SK-N-SH treated with all-trans-retinoic acid at 6 μM for 48 hours (cell line): ENCODE measurements at regions not wholly inside any gene's neighbourhood (a gene's known extent, or its start where the extent isn't known, plus 50 kb on each side); places are given as distances from the start of the nearest gene placed in this dataset.

ENCODE experiments used
- ARNTL ChIP-seq: fragments of 450-650 bp; formaldehyde crosslinking; IDR thresholded peaks from 2 replicates; pipeline ENCODE4 v1.5.0; 2020; ENCODE audit warnings: low read depth, mild to moderate bottlenecking, moderate library complexity, borderline replicate concordance
- CREB5 ChIP-seq: fragments of 250-450 bp; sonication (Bioruptor Pico); IDR thresholded peaks from 2 replicates; pipeline ENCODE4 v1.5.1; 2020; ENCODE audit warnings: low read depth, mild to moderate bottlenecking, moderate library complexity
- CSDC2 ChIP-seq: fragments of 250-450 bp; sonication (Bioruptor Pico); IDR thresholded peaks from 2 replicates; pipeline ENCODE4 v1.5.0; 2020; ENCODE audit warnings: mild to moderate bottlenecking, moderate library complexity
- GLIS3 ChIP-seq: fragments of 250-450 bp; sonication (Bioruptor Pico); IDR thresholded peaks from 2 replicates; pipeline ENCODE4 v1.5.0; 2020; ENCODE audit warnings: mild to moderate bottlenecking, moderate library complexity
- ISL1 ChIP-seq: fragments of 250-450 bp; sonication (Bioruptor Pico); IDR thresholded peaks from 2 replicates; pipeline ENCODE4 v2.1.2; 2022; ENCODE audit warnings: mild to moderate bottlenecking, moderate library complexity
- OSR1 ChIP-seq: fragments of 250-450 bp; sonication (Bioruptor Pico); IDR thresholded peaks from 2 replicates; pipeline ENCODE4 v1.8.0; 2022; ENCODE audit warnings: moderate library complexity, mild to moderate bottlenecking, inconsistent platforms
- PATZ1 ChIP-seq: fragments of 250-450 bp; sonication (Bioruptor Pico); IDR thresholded peaks from 2 replicates; pipeline ENCODE4 v1.8.0; 2020; ENCODE audit warnings: mild to moderate bottlenecking, moderate library complexity, borderline replicate concordance
- POU6F1 ChIP-seq: fragments of 250-450 bp; sonication (Bioruptor Pico); IDR thresholded peaks from 2 replicates; pipeline ENCODE4 v1.8.0; 2021; ENCODE audit warnings: low read depth, mild to moderate bottlenecking, moderate library complexity, borderline replicate concordance
- TOX ChIP-seq: fragments of 250-450 bp; sonication (Bioruptor Pico); IDR thresholded peaks from 2 replicates; pipeline ENCODE4 v1.8.0; 2021; ENCODE audit warnings: mild to moderate bottlenecking, moderate library complexity, borderline replicate concordance
- TSHZ2 ChIP-seq: fragments of 250-450 bp; sonication (Bioruptor Pico); IDR thresholded peaks from 2 replicates; pipeline ENCODE4 v1.5.0; 2020; ENCODE audit warnings: mild to moderate bottlenecking, moderate library complexity
- ZFP3 ChIP-seq: fragments of 250-450 bp; sonication (Bioruptor Pico); IDR thresholded peaks from 2 replicates; pipeline ENCODE4 v1.5.0; 2020; ENCODE audit warnings: mild to moderate bottlenecking, moderate library complexity
- ZNF8 ChIP-seq: fragments of 450-650 bp; formaldehyde crosslinking; IDR thresholded peaks from 2 replicates; pipeline ENCODE4 v1.5.0; 2020; ENCODE audit warnings: mild to moderate bottlenecking, moderate library complexity

- TF ChIP-seq CSDC2 (CRISPR knock-in tag) (no peak), POU6F1 (CRISPR knock-in tag) (no peak), ZFP3 (CRISPR knock-in tag) (no peak), CREB5 (CRISPR knock-in tag) (no peak), ARNTL (CRISPR knock-in tag) (no peak), PATZ1 (CRISPR knock-in tag) (no peak), TSHZ2 (CRISPR knock-in tag) (no peak), GLIS3 (CRISPR knock-in tag) (no peak), OSR1 (CRISPR knock-in tag) (no peak), ISL1 (CRISPR knock-in tag) (no peak), TOX (CRISPR knock-in tag) (no peak), ZNF8 (no peak)
These were observed 418.3 kb downstream of the NPIPA7 start for GRCh38 chr16:16797239-16797638.
